Kidney (tissue), 13 donors: ENCODE measurements at regions not wholly inside any gene's neighbourhood (a gene's known extent, or its start where the extent isn't known, plus 50 kb on each side); places are given as distances from the start of the nearest gene placed in this dataset.
A peak's percentile ranks its signal among the peaks of the same experiment; 100 is the strongest.

ENCODE experiments used
- DNase-seq, 5 donors: peaks; one replicate each; pipeline ENCODE4 v3.0.0-alpha.2; 2013 to 2020
- FAIRE-seq: peaks from 2 replicates; lab custom pipeline; 2012; peaks lifted over from hg19 to GRCh38; lab: Jason Lieb, UNC
- H3K27ac ChIP-seq, 2 donors: one replicate each; pipeline ENCODE4 v1.7.0; 2013; ENCODE audit warnings: low read depth in 2 of 2, low read length in 2 of 2, inconsistent platforms in 1 of 2
- H3K27me3 ChIP-seq: one replicate; pipeline ENCODE4 v1.7.1; 2013; ENCODE audit warnings: low read length, inconsistent platforms; ENCODE audit not compliant: control insufficient read depth, insufficient read depth
- H3K36me3 ChIP-seq, 3 donors: one replicate each; pipeline versions ENCODE4 v1.7.0 to v1.7.1; 2013; ENCODE audit warnings: low read length in 3 of 3, control low read depth in 1 of 3, inconsistent platforms in 1 of 3; ENCODE audit not compliant: insufficient read depth in 3 of 3, control insufficient read depth in 2 of 3
- H3K4me1 ChIP-seq, 3 donors: one replicate each; pipeline versions ENCODE4 v1.7.0 to v1.7.1; 2013; ENCODE audit warnings: low read length in 3 of 3, inconsistent platforms in 1 of 3, low read depth in 1 of 3; ENCODE audit not compliant: control insufficient read depth in 2 of 3, insufficient read depth in 2 of 3
- H3K4me3 ChIP-seq, 3 donors: one replicate each; pipeline versions ENCODE4 v1.7.0 to v1.8.1; 2013; ENCODE audit warnings: low read length in 3 of 3, control low read depth in 1 of 3, inconsistent platforms in 1 of 3
- H3K9ac ChIP-seq, 3 donors: one replicate each; pipeline versions ENCODE4 v1.7.0 to v1.7.1; 2013; ENCODE audit warnings: low read length in 3 of 3, control low read depth in 1 of 3, inconsistent platforms in 1 of 3
- H3K9me3 ChIP-seq, 3 donors: one replicate each; pipeline versions ENCODE4 v1.7.0 to v1.7.1; 2013; ENCODE audit warnings: low read length in 3 of 3, control low read depth in 1 of 3, inconsistent platforms in 1 of 3; ENCODE audit not compliant: control insufficient read depth in 2 of 3, insufficient read depth in 1 of 3
- intact Hi-C: fragments of 100-400 bp; cut with DNase I; formaldehyde crosslinking; loops from one replicate; pipeline ENCODE4 v1.11.1; 2022
- TF ChIP-seq, protein P1 (sequence below): IDR thresholded peaks from 3 replicates; pipeline ENCODE4 v1.5.1; 2012; ENCODE audit warnings: mild to moderate bottlenecking, moderate library complexity, borderline replicate concordance; ENCODE audit not compliant: insufficient read depth; ENCODE audit errors: extremely low read depth
- donor health status: control.
- donor health status: control.
- donor health status: control.
- donor health status: control.
- donor health status: control.
- donor health status: DM: yes; HTN: yes; CAD: no.
- donor health status: Normal renal cell carcinoma (clear cell type).

DNA sequence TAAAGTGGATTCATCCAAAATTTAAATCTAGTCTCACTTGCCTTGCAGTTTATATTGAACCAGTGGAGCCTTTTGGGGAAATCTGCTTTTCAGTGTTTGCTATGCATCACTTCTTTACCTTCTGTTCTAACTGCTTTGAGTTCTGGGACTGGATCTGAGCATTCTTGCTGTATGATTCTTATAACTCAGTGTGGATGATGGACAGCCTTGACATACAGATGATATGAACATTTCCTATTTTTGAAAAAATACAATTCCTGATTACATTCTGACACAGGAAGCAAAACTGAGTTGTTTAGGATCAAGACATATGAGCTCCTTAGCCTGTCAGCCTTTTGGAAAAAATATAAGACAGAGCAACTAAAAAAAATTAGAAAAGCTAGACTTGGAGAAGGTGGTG, 115.2 kb downstream of the DISP1 start:
- Histone ChIP-seq H3K27ac (no peak overlapping the region), H3K9ac (no peak overlapping the region), H3K4me3 (no peak overlapping the region), H3K36me3 (no peaks in the 10 kb centered on the region), H3K9me3 (no peaks in the 10 kb centered on the region), H3K4me1 (peaks cover 0 to 5% (median 5%) of the 10 kb centered on the region in 3 donors), H3K27me3 (no peaks in the 10 kb centered on the region)
- intact Hi-C loops: no loop called here
- DNase-seq (no peak), FAIRE-seq (no peak)
- TF ChIP-seq, protein P1, sequence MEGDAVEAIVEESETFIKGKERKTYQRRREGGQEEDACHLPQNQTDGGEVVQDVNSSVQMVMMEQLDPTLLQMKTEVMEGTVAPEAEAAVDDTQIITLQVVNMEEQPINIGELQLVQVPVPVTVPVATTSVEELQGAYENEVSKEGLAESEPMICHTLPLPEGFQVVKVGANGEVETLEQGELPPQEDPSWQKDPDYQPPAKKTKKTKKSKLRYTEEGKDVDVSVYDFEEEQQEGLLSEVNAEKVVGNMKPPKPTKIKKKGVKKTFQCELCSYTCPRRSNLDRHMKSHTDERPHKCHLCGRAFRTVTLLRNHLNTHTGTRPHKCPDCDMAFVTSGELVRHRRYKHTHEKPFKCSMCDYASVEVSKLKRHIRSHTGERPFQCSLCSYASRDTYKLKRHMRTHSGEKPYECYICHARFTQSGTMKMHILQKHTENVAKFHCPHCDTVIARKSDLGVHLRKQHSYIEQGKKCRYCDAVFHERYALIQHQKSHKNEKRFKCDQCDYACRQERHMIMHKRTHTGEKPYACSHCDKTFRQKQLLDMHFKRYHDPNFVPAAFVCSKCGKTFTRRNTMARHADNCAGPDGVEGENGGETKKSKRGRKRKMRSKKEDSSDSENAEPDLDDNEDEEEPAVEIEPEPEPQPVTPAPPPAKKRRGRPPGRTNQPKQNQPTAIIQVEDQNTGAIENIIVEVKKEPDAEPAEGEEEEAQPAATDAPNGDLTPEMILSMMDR: no peak

- Histone ChIP-seq H3K9ac (no peak overlapping the region), H3K27me3 (no peaks in the 10 kb centered on the region), H3K4me1 (peaks cover 0 to 5% (median 5%) of the 10 kb centered on the region in 3 donors), H3K36me3 (no peaks in the 10 kb centered on the region), H3K9me3 (no peaks in the 10 kb centered on the region), H3K4me3 (no peak overlapping the region), H3K27ac (no peak overlapping the region)
- intact Hi-C loops: no loop called here
- DNase-seq: peak in 2 of 5 donors; percentile 26 to 29
- TF ChIP-seq, protein P1: no peak
- FAIRE-seq: no peak
Observed at GRCh38 chr1:222931023-222931422, 116.2 kb downstream of the DISP1 start.

DNA sequence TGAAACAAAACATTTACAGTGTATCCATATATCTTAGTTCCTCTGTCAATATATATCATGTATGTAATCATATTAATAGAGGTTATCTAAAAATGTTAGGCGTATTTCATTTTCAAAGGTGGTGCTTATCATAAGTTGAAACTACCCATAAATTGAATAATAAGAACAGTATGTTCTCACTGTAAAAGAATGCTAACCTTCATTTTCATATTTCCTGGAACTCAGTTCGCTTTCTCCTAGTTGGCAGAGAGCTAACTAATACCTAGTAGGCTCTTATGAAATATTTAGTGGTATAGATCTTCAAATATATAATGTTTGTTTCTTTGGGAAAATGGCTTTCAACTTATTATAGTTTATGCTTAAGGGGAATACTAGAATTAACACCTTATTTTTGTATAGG, 118.4 kb downstream of the DISP1 start:
- TF ChIP-seq, protein P1: no peak
- H3K9me3 ChIP-seq: no peaks in the 10 kb centered on the region
- H3K27ac ChIP-seq: no peak overlapping the region
- no peak overlapping the region for H3K9ac ChIP-seq
- H3K4me1 ChIP-seq: peaks cover 0 to under 1% (median 0%) of the 10 kb centered on the region in 3 donors
- no peak for DNase-seq
- H3K36me3 ChIP-seq: no peaks in the 10 kb centered on the region
- intact Hi-C loops: no loop called here
- no peaks in the 10 kb centered on the region for H3K27me3 ChIP-seq
- no peak for FAIRE-seq
- H3K4me3 ChIP-seq: no peak overlapping the region

GRCh38 chr1:222935239-222935900, 120.5 kb downstream of the DISP1 start:
- FAIRE-seq (no peak), DNase-seq (no peak)
- H3K27me3 ChIP-seq: no peaks in the 10 kb centered on the region
- H3K4me1 ChIP-seq: no peaks in the 10 kb centered on the region
- no peak overlapping the region for H3K9ac ChIP-seq
- H3K36me3 ChIP-seq: no peaks in the 10 kb centered on the region
- TF ChIP-seq, protein P1: no peak
- H3K4me3 ChIP-seq: no peak overlapping the region
- H3K9me3 ChIP-seq: no peaks in the 10 kb centered on the region
- intact Hi-C loops: no loop called here
- H3K27ac ChIP-seq: no peak overlapping the region
